Smooth muscle cell (in vitro differentiated cells): ENCODE measurements at regions not wholly inside any gene's neighbourhood (a gene's known extent, or its start where the extent isn't known, plus 50 kb on each side); places are given as distances from the start of the nearest gene placed in this dataset.

Experiments used
- DNase-seq: peaks from one replicate; lab custom pipeline; 2025; ENCODE audit not compliant: unreplicated experiment; lab: John Stamatoyannopoulos, UW
- H2AFZ ChIP-seq: fragments of 200-600 bp; sonication (generic); 2 replicates; pipeline ENCODE4 v1.6.0; 2016; ENCODE audit warnings: antibody characterized with exemption, low read depth, mild to moderate bottlenecking
- H3F3A ChIP-seq: fragments of 200-600 bp; sonication (generic); 2 replicates; pipeline ENCODE4 v1.6.0; 2017; ENCODE audit warnings: antibody characterized with exemption, low read depth
- H3K27ac ChIP-seq: fragments of 200-600 bp; sonication (generic); 2 replicates; pipeline ENCODE4 v1.5.1; 2016; ENCODE audit warnings: low read depth, mild to moderate bottlenecking
- H3K27me3 ChIP-seq: fragments of 200-600 bp; sonication (generic); 2 replicates; pipeline ENCODE4 v1.6.1; 2016; ENCODE audit warnings: low read depth, mild to moderate bottlenecking
- H3K36me3 ChIP-seq: fragments of 200-600 bp; sonication (generic); 2 replicates; pipeline ENCODE4 v1.5.1; 2016; ENCODE audit warnings: low read depth
- H3K4me1 ChIP-seq: fragments of 200-600 bp; sonication (generic); 2 replicates; pipeline ENCODE4 v1.5.1; 2016; ENCODE audit warnings: low read depth
- H3K4me2 ChIP-seq: fragments of 200-600 bp; sonication (generic); 2 replicates; pipeline ENCODE4 v1.6.0; 2016; ENCODE audit warnings: mild to moderate bottlenecking
- H3K4me3 ChIP-seq: fragments of 200-600 bp; sonication (generic); 2 replicates; pipeline ENCODE4 v1.5.1; 2016; ENCODE audit warnings: mild to moderate bottlenecking
- H3K79me2 ChIP-seq: fragments of 200-600 bp; sonication (generic); 2 replicates; pipeline ENCODE4 v1.6.0; 2016; ENCODE audit warnings: low read depth, mild to moderate bottlenecking
- H3K9ac ChIP-seq: fragments of 200-600 bp; sonication (generic); 2 replicates; pipeline ENCODE4 v1.6.0; 2016; ENCODE audit warnings: low read depth
- H3K9me3 ChIP-seq: fragments of 200-600 bp; sonication (generic); replicated peaks from 2 replicates; pipeline ENCODE4 v1.5.1; 2016; ENCODE audit warnings: low read depth
- H4K20me1 ChIP-seq: fragments of 200-600 bp; sonication (generic); 2 replicates; pipeline ENCODE4 v1.6.0; 2016; ENCODE audit warnings: low read depth
- WGBS: methylation state at CpG from one replicate; pipeline ENCODE4 v1.1.7; 2016; ENCODE audit warnings: low lambda C conversion rate; 5-methylcytosine and 5-hydroxymethylcytosine counted together
- TF ChIP-seq, protein P1 (sequence below): fragments of 200-600 bp; sonication (generic); IDR thresholded peaks from 2 replicates; pipeline ENCODE4 v1.5.1; 2017; ENCODE audit warnings: borderline replicate concordance, mild to moderate bottlenecking, antibody characterized with exemption; ENCODE audit not compliant: insufficient read depth, poor library complexity, severe bottlenecking

- Histone ChIP-seq H2AFZ (no peak overlapping the region), H3K79me2 (no peaks in the 10 kb centered on the region), H3F3A (no peaks in the 10 kb centered on the region), H4K20me1 (no peaks in the 10 kb centered on the region), H3K27ac (no peak overlapping the region), H3K27me3 (peaks cover 24% of the 10 kb centered on the region), H3K4me2 (peak overlapping the region; percentile 26), H3K4me3 (no peak overlapping the region), H3K36me3 (no peaks in the 10 kb centered on the region), H3K4me1 (peaks cover 10% of the 10 kb centered on the region), H3K9ac (no peak overlapping the region), H3K9me3 (no peaks in the 10 kb centered on the region)
- no peak for DNase-seq
- TF ChIP-seq, protein P1, sequence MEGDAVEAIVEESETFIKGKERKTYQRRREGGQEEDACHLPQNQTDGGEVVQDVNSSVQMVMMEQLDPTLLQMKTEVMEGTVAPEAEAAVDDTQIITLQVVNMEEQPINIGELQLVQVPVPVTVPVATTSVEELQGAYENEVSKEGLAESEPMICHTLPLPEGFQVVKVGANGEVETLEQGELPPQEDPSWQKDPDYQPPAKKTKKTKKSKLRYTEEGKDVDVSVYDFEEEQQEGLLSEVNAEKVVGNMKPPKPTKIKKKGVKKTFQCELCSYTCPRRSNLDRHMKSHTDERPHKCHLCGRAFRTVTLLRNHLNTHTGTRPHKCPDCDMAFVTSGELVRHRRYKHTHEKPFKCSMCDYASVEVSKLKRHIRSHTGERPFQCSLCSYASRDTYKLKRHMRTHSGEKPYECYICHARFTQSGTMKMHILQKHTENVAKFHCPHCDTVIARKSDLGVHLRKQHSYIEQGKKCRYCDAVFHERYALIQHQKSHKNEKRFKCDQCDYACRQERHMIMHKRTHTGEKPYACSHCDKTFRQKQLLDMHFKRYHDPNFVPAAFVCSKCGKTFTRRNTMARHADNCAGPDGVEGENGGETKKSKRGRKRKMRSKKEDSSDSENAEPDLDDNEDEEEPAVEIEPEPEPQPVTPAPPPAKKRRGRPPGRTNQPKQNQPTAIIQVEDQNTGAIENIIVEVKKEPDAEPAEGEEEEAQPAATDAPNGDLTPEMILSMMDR, result no peak
- WGBS, result 19% methylated on average over 1 of the region's 1 CpG
Observed at GRCh38 chr16:54444851-54445458, 158.4 kb upstream of the IRX3 start.

DNA sequence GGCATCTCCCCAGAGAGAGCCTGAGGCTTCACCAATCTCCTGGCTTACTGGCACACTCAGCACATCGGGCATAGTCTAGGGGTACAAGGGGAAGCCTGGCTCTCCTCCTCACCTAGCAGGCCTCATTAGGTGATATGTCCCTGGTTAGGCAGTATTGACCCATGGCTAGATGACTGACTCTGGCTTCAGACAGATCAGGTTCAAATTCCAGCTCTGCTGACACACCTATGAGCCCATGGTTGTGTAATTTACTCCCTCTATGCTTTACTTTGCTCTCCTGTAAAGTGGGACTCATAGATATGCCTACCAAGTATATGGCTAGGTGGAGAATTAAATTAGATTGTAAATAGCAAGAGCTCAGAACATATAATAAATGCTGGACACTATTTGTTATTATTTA, 157.3 kb upstream of the IRX3 start:
- Histone ChIP-seq H3K27me3 (peaks cover 35% of the 10 kb centered on the region), H3K9ac (no peak overlapping the region), H3K4me2 (no peak overlapping the region), H3K4me3 (no peak overlapping the region), H3K36me3 (no peaks in the 10 kb centered on the region), H3K79me2 (no peaks in the 10 kb centered on the region), H4K20me1 (no peaks in the 10 kb centered on the region), H3K4me1 (peaks cover 10% of the 10 kb centered on the region), H3F3A (no peaks in the 10 kb centered on the region), H2AFZ (no peak overlapping the region), H3K9me3 (no peaks in the 10 kb centered on the region), H3K27ac (no peak overlapping the region)
- DNase-seq, result no peak
- TF ChIP-seq, protein P1, result no peak
- WGBS, result 100% methylated on average over 1 of the region's 1 CpG

DNA sequence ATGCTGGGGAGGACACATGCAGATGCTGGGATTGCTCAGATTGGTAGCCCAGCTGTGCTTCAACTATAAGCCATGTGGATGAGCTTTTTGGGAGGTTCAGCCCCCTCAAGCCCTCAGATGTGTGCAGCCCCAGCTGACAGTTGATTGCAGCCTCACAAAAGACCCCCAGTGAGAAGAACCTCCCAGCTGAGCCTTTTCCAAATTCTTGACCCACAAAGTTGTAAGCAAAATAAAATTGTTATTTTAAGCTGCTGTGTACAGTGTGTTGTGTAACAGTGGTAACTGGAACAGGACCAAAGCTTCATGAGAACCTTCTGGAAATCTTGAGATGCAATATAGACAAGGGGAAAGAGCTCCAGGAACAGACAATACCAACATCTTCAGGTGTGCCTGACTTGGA, 156.8 kb upstream of the IRX3 start:
- no peaks in the 10 kb centered on the region for H3F3A ChIP-seq
- no peaks in the 10 kb centered on the region for H3K79me2 ChIP-seq
- peaks cover 9% of the 10 kb centered on the region for H3K4me1 ChIP-seq
- no peak for DNase-seq
- H3K4me3 ChIP-seq, result no peak overlapping the region
- peaks cover 40% of the 10 kb centered on the region for H3K27me3 ChIP-seq
- H3K27ac ChIP-seq, result no peak overlapping the region
- no peak overlapping the region for H3K4me2 ChIP-seq
- H3K36me3 ChIP-seq, result no peaks in the 10 kb centered on the region
- no peak overlapping the region for H3K9ac ChIP-seq
- no peaks in the 10 kb centered on the region for H4K20me1 ChIP-seq
- no peak overlapping the region for H2AFZ ChIP-seq
- TF ChIP-seq, protein P1, result no peak
- no peaks in the 10 kb centered on the region for H3K9me3 ChIP-seq

- Histone ChIP-seq H3K79me2 (no peaks in the 10 kb centered on the region), H3K9ac (no peak overlapping the region), H3K4me2 (no peak overlapping the region), H2AFZ (no peak overlapping the region), H3K9me3 (no peaks in the 10 kb centered on the region), H3K36me3 (no peaks in the 10 kb centered on the region), H3K4me3 (no peak overlapping the region), H3K27ac (no peak overlapping the region), H3F3A (no peaks in the 10 kb centered on the region), H3K27me3 (peaks cover 45% of the 10 kb centered on the region), H3K4me1 (peaks cover 5% of the 10 kb centered on the region), H4K20me1 (no peaks in the 10 kb centered on the region)
- no peak for DNase-seq
- WGBS, result 78% methylated on average over 5 of the region's 5 CpGs
- TF ChIP-seq, protein P1, result no peak
Observed at GRCh38 chr16:54442864-54443263, 156.3 kb upstream of the IRX3 start.
